ENCODE measurements at regions not wholly inside any gene's neighbourhood (a gene's known extent, or its start where the extent isn't known, plus 50 kb on each side); places are given as distances from the start of the nearest gene placed in this dataset.

DNA sequence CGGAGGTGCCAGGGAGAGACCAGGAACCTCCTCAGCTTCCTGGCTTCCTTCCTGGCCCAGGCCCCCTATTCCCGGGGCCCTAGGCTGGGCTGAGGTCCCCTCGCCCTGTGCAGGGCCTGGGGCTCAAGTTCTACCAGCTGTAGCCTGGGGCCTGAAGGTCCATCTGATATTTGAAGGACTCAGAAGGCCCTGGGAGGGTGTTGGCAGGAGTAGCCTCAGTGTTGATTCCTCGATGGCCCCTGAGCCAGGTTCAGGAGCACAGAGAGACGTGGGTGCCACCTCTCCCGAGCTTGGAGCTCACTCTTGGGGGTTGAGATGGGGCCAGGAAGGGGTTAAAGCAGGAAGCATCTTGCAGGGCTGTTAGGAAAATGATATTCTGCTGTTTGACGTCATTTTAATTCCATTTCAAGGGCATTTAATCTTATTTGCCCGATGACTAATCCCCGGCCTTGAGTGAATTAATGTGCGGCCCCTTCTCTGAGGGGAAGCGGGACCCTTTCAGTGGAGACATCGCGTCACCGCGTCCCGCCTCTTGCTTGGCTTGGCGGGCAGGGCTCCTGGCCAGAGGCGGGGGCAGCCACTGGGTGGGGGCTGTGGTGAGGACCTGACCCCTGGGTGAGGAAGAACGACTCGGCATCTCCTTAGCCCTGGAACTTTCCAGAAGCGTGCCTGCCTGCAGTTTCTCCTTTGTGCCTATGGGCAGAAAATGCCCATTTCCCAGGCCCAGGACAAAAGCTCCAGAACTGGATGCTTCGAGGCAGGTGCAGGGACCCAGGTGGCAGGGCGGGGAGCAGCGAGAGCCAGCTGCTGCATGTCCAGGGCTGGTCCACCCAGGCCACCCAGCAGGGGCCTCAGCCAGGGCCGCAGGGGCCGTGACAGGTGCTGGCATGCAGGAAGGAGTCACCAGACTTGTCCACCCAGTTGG is 158.3 kb downstream of the KIF26A start (continued):
- no peak for TF ChIP-seq MAZ (CRISPR knock-in tag; conservative IDR thresholded peaks at IDR 0.05 in 1 of 2, IDR thresholded peaks at IDR 0.05 in 1 of 2)

GRCh38 chr14:104297313-104297704 is 158.9 kb downstream of the KIF26A start:
- H3K9ac ChIP-seq (ENCODE audit: insufficient read depth in 1 of 2, low read depth in 2 of 2, low read length in 2 of 2) = no peak overlapping the region
- no peak overlapping the region for H3K4me2 ChIP-seq (ENCODE audit: insufficient read depth, low read length)
- FAIRE-seq (no peak), ATAC-seq (no peak), DNase-seq (ENCODE audit: extremely low read depth in 1 of 4, low spot score in 3 of 4) (no peak)
- WGBS (ENCODE audit: insufficient coverage, low coverage, missing lambda C conversion rate) = 0% methylated on average over 3 of the region's 7 CpGs
- H4K20me1 ChIP-seq (replicated peaks; ENCODE audit: control insufficient read depth, insufficient read depth, low read length) = no peaks in the 10 kb centered on the region
- H3K4me3 ChIP-seq = no peak overlapping the region
- no peaks in the 10 kb centered on the region for H3K9me1 ChIP-seq (ENCODE audit: control insufficient read depth, insufficient read depth, low read length)
- no peaks in the 10 kb centered on the region for H3K9me3 ChIP-seq (replicated peaks; ENCODE audit: control insufficient read depth, insufficient read depth, low read depth, low read length)
- peaks cover 0 to 11% of the 10 kb centered on the region in 2 experiments; a peak in 2 of 5 replicates for H3K27me3 ChIP-seq (ENCODE audit: control insufficient read depth in 2 of 2, insufficient read depth in 2 of 2, low read length in 2 of 2)
- ChIA-PET POLR2A (no interaction called here), CTCF (ENCODE audit: low intra/inter-chr PET ratio) (no interaction called here)
- no peaks in the 10 kb centered on the region for H3K4me1 ChIP-seq (replicated peaks in 1 of 2; ENCODE audit: control insufficient read depth in 2 of 2, insufficient read depth in 2 of 2, low read length in 2 of 2)
- in situ Hi-C loops (cut with MboI) = no loop called here
- BruUV-seq (replicated peaks) = no TSS peak
- no peaks in the 10 kb centered on the region for H3K79me2 ChIP-seq (ENCODE audit: control insufficient read depth, insufficient read depth, low read length)
- no peak overlapping the region for H3K27ac ChIP-seq (ENCODE audit: extremely low read depth, low read depth, low read length)
- no peaks in the 10 kb centered on the region for H3K36me3 ChIP-seq (ENCODE audit: control insufficient read depth, insufficient read depth, low read length)
- no peak overlapping the region for H2AFZ ChIP-seq (ENCODE audit: low read depth, low read length)
- intact Hi-C loops (cut with micrococcal nuclease) = no loop called here
- TF ChIP-seq, protein P1, sequence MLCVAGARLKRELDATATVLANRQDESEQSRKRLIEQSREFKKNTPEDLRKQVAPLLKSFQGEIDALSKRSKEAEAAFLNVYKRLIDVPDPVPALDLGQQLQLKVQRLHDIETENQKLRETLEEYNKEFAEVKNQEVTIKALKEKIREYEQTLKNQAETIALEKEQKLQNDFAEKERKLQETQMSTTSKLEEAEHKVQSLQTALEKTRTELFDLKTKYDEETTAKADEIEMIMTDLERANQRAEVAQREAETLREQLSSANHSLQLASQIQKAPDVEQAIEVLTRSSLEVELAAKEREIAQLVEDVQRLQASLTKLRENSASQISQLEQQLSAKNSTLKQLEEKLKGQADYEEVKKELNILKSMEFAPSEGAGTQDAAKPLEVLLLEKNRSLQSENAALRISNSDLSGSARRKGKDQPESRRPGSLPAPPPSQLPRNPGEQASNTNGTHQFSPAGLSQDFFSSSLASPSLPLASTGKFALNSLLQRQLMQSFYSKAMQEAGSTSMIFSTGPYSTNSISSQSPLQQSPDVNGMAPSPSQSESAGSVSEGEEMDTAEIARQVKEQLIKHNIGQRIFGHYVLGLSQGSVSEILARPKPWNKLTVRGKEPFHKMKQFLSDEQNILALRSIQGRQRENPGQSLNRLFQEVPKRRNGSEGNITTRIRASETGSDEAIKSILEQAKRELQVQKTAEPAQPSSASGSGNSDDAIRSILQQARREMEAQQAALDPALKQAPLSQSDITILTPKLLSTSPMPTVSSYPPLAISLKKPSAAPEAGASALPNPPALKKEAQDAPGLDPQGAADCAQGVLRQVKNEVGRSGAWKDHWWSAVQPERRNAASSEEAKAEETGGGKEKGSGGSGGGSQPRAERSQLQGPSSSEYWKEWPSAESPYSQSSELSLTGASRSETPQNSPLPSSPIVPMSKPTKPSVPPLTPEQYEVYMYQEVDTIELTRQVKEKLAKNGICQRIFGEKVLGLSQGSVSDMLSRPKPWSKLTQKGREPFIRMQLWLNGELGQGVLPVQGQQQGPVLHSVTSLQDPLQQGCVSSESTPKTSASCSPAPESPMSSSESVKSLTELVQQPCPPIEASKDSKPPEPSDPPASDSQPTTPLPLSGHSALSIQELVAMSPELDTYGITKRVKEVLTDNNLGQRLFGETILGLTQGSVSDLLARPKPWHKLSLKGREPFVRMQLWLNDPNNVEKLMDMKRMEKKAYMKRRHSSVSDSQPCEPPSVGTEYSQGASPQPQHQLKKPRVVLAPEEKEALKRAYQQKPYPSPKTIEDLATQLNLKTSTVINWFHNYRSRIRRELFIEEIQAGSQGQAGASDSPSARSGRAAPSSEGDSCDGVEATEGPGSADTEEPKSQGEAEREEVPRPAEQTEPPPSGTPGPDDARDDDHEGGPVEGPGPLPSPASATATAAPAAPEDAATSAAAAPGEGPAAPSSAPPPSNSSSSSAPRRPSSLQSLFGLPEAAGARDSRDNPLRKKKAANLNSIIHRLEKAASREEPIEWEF (CRISPR knock-in tag; IDR thresholded peaks at IDR 0.05) = no peak
- TF ChIP-seq, protein P2, sequence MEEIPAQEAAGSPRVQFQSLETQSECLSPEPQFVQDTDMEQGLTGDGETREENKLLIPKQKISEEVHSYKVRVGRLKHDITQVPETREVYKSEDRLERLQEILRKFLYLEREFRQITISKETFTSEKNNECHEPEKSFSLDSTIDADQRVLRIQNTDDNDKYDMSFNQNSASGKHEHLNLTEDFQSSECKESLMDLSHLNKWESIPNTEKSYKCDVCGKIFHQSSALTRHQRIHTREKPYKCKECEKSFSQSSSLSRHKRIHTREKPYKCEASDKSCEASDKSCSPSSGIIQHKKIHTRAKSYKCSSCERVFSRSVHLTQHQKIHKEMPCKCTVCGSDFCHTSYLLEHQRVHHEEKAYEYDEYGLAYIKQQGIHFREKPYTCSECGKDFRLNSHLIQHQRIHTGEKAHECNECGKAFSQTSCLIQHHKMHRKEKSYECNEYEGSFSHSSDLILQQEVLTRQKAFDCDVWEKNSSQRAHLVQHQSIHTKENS (CRISPR knock-in tag; IDR thresholded peaks at IDR 0.05) = no peak
- no peak for TF ChIP-seq ZNF24 (IDR thresholded peaks at IDR 0.05)
- TF ChIP-seq ATF2 (CRISPR knock-in tag; IDR thresholded peaks at IDR 0.05) = no peak

Data from K562 (cell line).